ENCODE measurements at regions not wholly inside any gene's neighbourhood (a gene's known extent, or its start where the extent isn't known, plus 50 kb on each side); places are given as distances from the start of the nearest gene placed in this dataset.

DNA sequence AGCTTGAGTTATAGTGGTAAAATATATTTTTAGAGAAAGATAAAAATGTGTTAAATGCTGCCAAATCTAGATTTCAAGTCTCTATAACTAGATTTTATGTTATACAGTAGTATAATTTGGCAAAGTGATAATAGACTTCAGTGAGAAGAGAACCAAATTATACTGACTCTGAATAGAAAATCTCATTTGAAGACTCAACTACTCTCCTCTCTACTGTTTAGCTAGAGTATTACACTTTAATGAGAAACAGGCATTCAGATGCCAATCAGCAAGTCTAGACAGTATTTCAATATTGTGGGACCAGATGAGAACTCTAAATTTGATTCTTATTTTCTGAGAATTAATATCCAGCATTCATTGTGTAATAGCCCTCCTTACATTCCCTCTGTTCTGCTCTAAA, 311.2 kb downstream of the SLITRK5 start:
- TF ChIP-seq, protein P1, sequence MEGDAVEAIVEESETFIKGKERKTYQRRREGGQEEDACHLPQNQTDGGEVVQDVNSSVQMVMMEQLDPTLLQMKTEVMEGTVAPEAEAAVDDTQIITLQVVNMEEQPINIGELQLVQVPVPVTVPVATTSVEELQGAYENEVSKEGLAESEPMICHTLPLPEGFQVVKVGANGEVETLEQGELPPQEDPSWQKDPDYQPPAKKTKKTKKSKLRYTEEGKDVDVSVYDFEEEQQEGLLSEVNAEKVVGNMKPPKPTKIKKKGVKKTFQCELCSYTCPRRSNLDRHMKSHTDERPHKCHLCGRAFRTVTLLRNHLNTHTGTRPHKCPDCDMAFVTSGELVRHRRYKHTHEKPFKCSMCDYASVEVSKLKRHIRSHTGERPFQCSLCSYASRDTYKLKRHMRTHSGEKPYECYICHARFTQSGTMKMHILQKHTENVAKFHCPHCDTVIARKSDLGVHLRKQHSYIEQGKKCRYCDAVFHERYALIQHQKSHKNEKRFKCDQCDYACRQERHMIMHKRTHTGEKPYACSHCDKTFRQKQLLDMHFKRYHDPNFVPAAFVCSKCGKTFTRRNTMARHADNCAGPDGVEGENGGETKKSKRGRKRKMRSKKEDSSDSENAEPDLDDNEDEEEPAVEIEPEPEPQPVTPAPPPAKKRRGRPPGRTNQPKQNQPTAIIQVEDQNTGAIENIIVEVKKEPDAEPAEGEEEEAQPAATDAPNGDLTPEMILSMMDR (IDR thresholded peaks at IDR 0.05; ENCODE audit: poor library complexity), result no peak
- TF ChIP-seq EZH2phosphoT487 (IDR thresholded peaks at IDR 0.05; ENCODE audit: low read depth, severe bottlenecking, unreplicated experiment), result no peak
